ENCODE measurements at regions not wholly inside any gene's neighbourhood (a gene's known extent, or its start where the extent isn't known, plus 50 kb on each side); places are given as distances from the start of the nearest gene placed in this dataset.
"Not testable (repeated sequence)": the region's sequence is repeated elsewhere in the genome, so short reads cannot be mapped to it uniquely, and the experiment has no call there.

GRCh38 chr6:166806217-166806838 is 150.0 kb downstream of the RNASET2 start:
- no peak for DNase-seq (ENCODE audit: low read depth in 2 of 2)

GRCh38 chr6:166803471-166803870 is 152.9 kb downstream of the RNASET2 start:
- DNase-seq (ENCODE audit: low read depth in 2 of 2): no peak

GRCh38 chr6:166802401-166802800 is 153.9 kb downstream of the RNASET2 start:
- no peak for DNase-seq (ENCODE audit: low read depth in 2 of 2)

GRCh38 chr6:166800137-166800536 is 156.2 kb downstream of the RNASET2 start:
- DNase-seq (ENCODE audit: low read depth in 2 of 2): no peak

- no peak for DNase-seq (ENCODE audit: low read depth in 2 of 2)
Measured at GRCh38 chr6:166798652-166799051, 157.7 kb downstream of the RNASET2 start.

- no peak for DNase-seq (ENCODE audit: low read depth in 2 of 2)
Measured at GRCh38 chr6:166796610-166797009, 159.7 kb downstream of the RNASET2 start.

- no peak for DNase-seq (ENCODE audit: low read depth in 2 of 2)
Measured at GRCh38 chr6:166795879-166796278, 160.5 kb downstream of the RNASET2 start.

- DNase-seq (ENCODE audit: low read depth in 2 of 2): not testable (repeated sequence)
Measured at GRCh38 chr6:166790808-166791207, 163.8 kb upstream of the RPS6KA2 start.

- DNase-seq (ENCODE audit: low read depth in 2 of 2): not testable (repeated sequence)
Measured at GRCh38 chr6:166788846-166789529, 161.9 kb upstream of the RPS6KA2 start.

GRCh38 chr6:166786704-166787293 is 159.7 kb upstream of the RPS6KA2 start:
- no peak for DNase-seq (ENCODE audit: low read depth in 2 of 2)

GRCh38 chr6:166785131-166785530 is 158.1 kb upstream of the RPS6KA2 start:
- no peak for DNase-seq (ENCODE audit: low read depth in 2 of 2)

GRCh38 chr6:166784691-166785090 is 157.6 kb upstream of the RPS6KA2 start:
- no peak for DNase-seq (ENCODE audit: low read depth in 2 of 2)

- DNase-seq (ENCODE audit: low read depth in 2 of 2): no peak
Measured at GRCh38 chr6:166782520-166782919, 155.5 kb upstream of the RPS6KA2 start.

GRCh38 chr6:166781331-166781730 is 154.3 kb upstream of the RPS6KA2 start:
- no peak for DNase-seq (ENCODE audit: low read depth in 2 of 2)

- DNase-seq (ENCODE audit: low read depth in 2 of 2): no peak
Measured at GRCh38 chr6:166779963-166780683, 153.1 kb upstream of the RPS6KA2 start.

GRCh38 chr6:166779381-166779780 is 152.3 kb upstream of the RPS6KA2 start:
- no peak for DNase-seq (ENCODE audit: low read depth in 2 of 2)

GRCh38 chr6:166778776-166779175 is 151.7 kb upstream of the RPS6KA2 start:
- DNase-seq (ENCODE audit: low read depth in 2 of 2): no peak

GRCh38 chr6:166778046-166778445 is 151.0 kb upstream of the RPS6KA2 start:
- no peak for DNase-seq (ENCODE audit: low read depth in 2 of 2)

GRCh38 chr6:166777096-166777630 is 150.1 kb upstream of the RPS6KA2 start:
- DNase-seq (ENCODE audit: low read depth in 2 of 2): no peak

- no peak for DNase-seq (ENCODE audit: low read depth in 2 of 2)
Measured at GRCh38 chr6:166776571-166776970, 149.5 kb upstream of the RPS6KA2 start.

GRCh38 chr6:166775923-166776220 is 148.8 kb upstream of the RPS6KA2 start:
- DNase-seq (ENCODE audit: low read depth in 2 of 2): no peak

- peak; percentile 21 to 34 for DNase-seq (ENCODE audit: low read depth in 2 of 2)
Measured at GRCh38 chr6:166775180-166775922, 148.3 kb upstream of the RPS6KA2 start.

Measured in stimulated activated CD8-positive, alpha-beta memory T cell treated with anti-CD3 and anti-CD28 coated beads, Interleukin-15, amount 100 ng/mL, for 48 hours (primary cell).